ENCODE measurements at regions not wholly inside any gene's neighbourhood (a gene's known extent, or its start where the extent isn't known, plus 50 kb on each side); places are given as distances from the start of the nearest gene placed in this dataset.

DNA sequence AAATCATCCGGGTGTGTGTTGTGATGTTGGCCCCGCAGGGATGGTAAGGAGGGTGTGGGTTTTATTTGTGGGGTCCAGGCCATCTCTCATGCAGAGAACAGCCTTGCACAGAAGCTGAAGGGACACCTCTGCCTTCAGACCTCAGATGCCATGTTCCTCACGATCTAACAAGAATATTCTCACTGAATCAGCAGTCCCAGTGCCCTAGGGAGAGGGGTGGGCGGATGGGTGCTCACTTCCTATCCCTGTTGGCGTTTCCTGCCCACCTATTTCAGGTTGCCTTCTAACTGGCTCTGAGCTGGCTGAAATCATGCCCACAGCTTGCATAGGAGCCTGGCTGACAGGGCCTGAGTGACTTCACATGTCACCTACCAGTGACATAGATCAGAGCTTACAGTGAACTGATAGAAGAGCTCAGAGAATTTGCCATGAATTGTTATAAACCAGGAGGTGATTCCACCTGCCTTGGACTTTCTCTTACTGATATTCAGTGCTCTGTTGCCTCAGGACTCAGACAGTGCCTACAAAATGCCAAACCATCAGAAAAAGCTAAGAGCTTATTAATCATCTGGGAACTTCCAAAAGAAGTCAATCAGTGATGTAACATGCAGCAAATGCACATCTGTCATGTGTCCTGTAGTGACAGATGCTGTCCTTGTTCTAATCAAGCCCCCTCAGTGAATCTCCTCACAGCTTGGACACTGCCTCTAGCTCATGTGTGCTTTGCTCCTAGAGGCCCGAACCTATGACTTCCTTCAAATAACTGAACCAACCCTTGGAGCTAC, 186.8 kb upstream of the ADRA1D start:
- no peaks in the 10 kb centered on the region for H3K36me3 ChIP-seq (ENCODE audit: insufficient read depth, low read length)
- H4K20me1 ChIP-seq (ENCODE audit: insufficient read depth): no peaks in the 10 kb centered on the region
- no peak overlapping the region for H3K4me3 ChIP-seq (ENCODE audit: low read length)
- H3K27me3 ChIP-seq (ENCODE audit: insufficient read depth, low read depth, low read length): no peaks in the 10 kb centered on the region
- H2AFZ ChIP-seq (ENCODE audit: low read depth, low read length): no peak overlapping the region
- no peak overlapping the region for H3K4me2 ChIP-seq (ENCODE audit: low read length)
- no peak for TF ChIP-seq EZH2 (IDR thresholded peaks at IDR 0.05; ENCODE audit: borderline replicate concordance, insufficient read depth, low read length, poor library complexity, severe bottlenecking)
- TF ChIP-seq, protein P1, sequence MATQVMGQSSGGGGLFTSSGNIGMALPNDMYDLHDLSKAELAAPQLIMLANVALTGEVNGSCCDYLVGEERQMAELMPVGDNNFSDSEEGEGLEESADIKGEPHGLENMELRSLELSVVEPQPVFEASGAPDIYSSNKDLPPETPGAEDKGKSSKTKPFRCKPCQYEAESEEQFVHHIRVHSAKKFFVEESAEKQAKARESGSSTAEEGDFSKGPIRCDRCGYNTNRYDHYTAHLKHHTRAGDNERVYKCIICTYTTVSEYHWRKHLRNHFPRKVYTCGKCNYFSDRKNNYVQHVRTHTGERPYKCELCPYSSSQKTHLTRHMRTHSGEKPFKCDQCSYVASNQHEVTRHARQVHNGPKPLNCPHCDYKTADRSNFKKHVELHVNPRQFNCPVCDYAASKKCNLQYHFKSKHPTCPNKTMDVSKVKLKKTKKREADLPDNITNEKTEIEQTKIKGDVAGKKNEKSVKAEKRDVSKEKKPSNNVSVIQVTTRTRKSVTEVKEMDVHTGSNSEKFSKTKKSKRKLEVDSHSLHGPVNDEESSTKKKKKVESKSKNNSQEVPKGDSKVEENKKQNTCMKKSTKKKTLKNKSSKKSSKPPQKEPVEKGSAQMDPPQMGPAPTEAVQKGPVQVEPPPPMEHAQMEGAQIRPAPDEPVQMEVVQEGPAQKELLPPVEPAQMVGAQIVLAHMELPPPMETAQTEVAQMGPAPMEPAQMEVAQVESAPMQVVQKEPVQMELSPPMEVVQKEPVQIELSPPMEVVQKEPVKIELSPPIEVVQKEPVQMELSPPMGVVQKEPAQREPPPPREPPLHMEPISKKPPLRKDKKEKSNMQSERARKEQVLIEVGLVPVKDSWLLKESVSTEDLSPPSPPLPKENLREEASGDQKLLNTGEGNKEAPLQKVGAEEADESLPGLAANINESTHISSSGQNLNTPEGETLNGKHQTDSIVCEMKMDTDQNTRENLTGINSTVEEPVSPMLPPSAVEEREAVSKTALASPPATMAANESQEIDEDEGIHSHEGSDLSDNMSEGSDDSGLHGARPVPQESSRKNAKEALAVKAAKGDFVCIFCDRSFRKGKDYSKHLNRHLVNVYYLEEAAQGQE (IDR thresholded peaks at IDR 0.05; ENCODE audit: borderline replicate concordance): no peak
- TF ChIP-seq, protein P2, sequence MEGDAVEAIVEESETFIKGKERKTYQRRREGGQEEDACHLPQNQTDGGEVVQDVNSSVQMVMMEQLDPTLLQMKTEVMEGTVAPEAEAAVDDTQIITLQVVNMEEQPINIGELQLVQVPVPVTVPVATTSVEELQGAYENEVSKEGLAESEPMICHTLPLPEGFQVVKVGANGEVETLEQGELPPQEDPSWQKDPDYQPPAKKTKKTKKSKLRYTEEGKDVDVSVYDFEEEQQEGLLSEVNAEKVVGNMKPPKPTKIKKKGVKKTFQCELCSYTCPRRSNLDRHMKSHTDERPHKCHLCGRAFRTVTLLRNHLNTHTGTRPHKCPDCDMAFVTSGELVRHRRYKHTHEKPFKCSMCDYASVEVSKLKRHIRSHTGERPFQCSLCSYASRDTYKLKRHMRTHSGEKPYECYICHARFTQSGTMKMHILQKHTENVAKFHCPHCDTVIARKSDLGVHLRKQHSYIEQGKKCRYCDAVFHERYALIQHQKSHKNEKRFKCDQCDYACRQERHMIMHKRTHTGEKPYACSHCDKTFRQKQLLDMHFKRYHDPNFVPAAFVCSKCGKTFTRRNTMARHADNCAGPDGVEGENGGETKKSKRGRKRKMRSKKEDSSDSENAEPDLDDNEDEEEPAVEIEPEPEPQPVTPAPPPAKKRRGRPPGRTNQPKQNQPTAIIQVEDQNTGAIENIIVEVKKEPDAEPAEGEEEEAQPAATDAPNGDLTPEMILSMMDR (IDR thresholded peaks at IDR 0.05; ENCODE audit: poor library complexity, severe bottlenecking): no peak
- no peak for TF ChIP-seq SMC3 (conservative IDR thresholded peaks at IDR 0.05; ENCODE audit: poor library complexity)
- TF ChIP-seq TAF1 (IDR thresholded peaks at IDR 0.05; ENCODE audit: low read depth): no peak
- TF ChIP-seq RAD21 (conservative IDR thresholded peaks at IDR 0.05): no peak
- TF ChIP-seq EP300 (conservative IDR thresholded peaks at IDR 0.05; ENCODE audit: poor library complexity, severe bottlenecking): no peak
- TF ChIP-seq MXI1 (conservative IDR thresholded peaks at IDR 0.05; ENCODE audit: poor library complexity, severe bottlenecking): no peak
- no peak for TF ChIP-seq POLR2AphosphoS5 (IDR thresholded peaks at IDR 0.05)
- H3K27ac ChIP-seq (ENCODE audit: low read length): no peak overlapping the region
- no peak overlapping the region for H3K9ac ChIP-seq (ENCODE audit: low read length)
- no peaks in the 10 kb centered on the region for H3K9me2 ChIP-seq (ENCODE audit: insufficient read depth, low read length)
- H3K9me3 ChIP-seq (ENCODE audit: low read length): no peaks in the 10 kb centered on the region
- no peaks in the 10 kb centered on the region for H3K79me2 ChIP-seq (replicated peaks; ENCODE audit: insufficient read depth, low read length)
- H3F3A ChIP-seq (ENCODE audit: insufficient read depth, low read length, poor library complexity, severe bottlenecking): no peaks in the 10 kb centered on the region

DNA sequence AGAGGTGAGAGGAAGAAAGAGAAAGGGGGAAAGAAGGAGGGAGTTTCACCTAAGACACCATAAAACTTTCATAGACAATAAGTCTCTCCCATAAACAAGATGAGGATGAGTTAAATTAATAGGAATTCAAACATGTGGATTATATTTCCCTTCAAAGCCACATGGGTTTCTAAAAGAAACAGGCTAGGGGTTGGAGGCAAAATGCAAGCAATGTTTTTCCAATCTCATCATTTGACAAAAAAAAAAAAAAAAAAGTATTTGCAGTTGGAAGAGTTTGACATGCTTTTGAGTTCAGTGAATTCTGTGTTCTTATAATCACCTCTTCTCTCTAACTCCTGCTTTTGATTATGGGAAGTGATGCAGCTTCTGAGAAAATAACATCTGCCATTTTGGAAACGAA, 186.1 kb upstream of the ADRA1D start:
- Histone ChIP-seq H3K9me2 (ENCODE audit: insufficient read depth, low read length) (no peaks in the 10 kb centered on the region), H3K9me3 (ENCODE audit: low read length) (no peaks in the 10 kb centered on the region), H3K9ac (ENCODE audit: low read length) (no peak overlapping the region), H4K20me1 (ENCODE audit: insufficient read depth) (no peaks in the 10 kb centered on the region), H3K27me3 (ENCODE audit: insufficient read depth, low read depth, low read length) (no peaks in the 10 kb centered on the region), H3K4me2 (ENCODE audit: low read length) (no peak overlapping the region), H3K36me3 (ENCODE audit: insufficient read depth, low read length) (no peaks in the 10 kb centered on the region), H2AFZ (ENCODE audit: low read depth, low read length) (no peak overlapping the region), H3F3A (ENCODE audit: insufficient read depth, low read length, poor library complexity, severe bottlenecking) (no peaks in the 10 kb centered on the region), H3K79me2 (replicated peaks; ENCODE audit: insufficient read depth, low read length) (no peaks in the 10 kb centered on the region), H3K27ac (ENCODE audit: low read length) (no peak overlapping the region), H3K4me3 (ENCODE audit: low read length) (no peak overlapping the region)
- TF ChIP-seq MXI1 (conservative IDR thresholded peaks at IDR 0.05; ENCODE audit: poor library complexity, severe bottlenecking) (no peak), POLR2AphosphoS5 (IDR thresholded peaks at IDR 0.05) (no peak), TAF1 (IDR thresholded peaks at IDR 0.05; ENCODE audit: low read depth) (no peak), EZH2 (IDR thresholded peaks at IDR 0.05; ENCODE audit: borderline replicate concordance, insufficient read depth, low read length, poor library complexity, severe bottlenecking) (no peak), SMC3 (conservative IDR thresholded peaks at IDR 0.05; ENCODE audit: poor library complexity) (no peak), RAD21 (conservative IDR thresholded peaks at IDR 0.05) (no peak), EP300 (conservative IDR thresholded peaks at IDR 0.05; ENCODE audit: poor library complexity, severe bottlenecking) (no peak)
- TF ChIP-seq, protein P1 (IDR thresholded peaks at IDR 0.05; ENCODE audit: borderline replicate concordance): no peak
- TF ChIP-seq, protein P2 (IDR thresholded peaks at IDR 0.05; ENCODE audit: poor library complexity, severe bottlenecking): no peak
